ENCODE measurements at regions not wholly inside any gene's neighbourhood (a gene's known extent, or its start where the extent isn't known, plus 50 kb on each side); places are given as distances from the start of the nearest gene placed in this dataset.

- no peak overlapping the region for H3K27ac Mint-ChIP-seq
- no peak overlapping the region for H3K4me3 ChIP-seq (ENCODE audit: low read length)
- H3K36me3 ChIP-seq (ENCODE audit: insufficient read depth, low read length): no peaks in the 10 kb centered on the region
- no peaks in the 10 kb centered on the region for H3K36me3 Mint-ChIP-seq (ENCODE audit: low read depth)
- H3K4me1 ChIP-seq (ENCODE audit: insufficient read depth, low read length): no peaks in the 10 kb centered on the region
- no peak for ATAC-seq (ENCODE audit: poor library complexity)
- DNase-seq: no peak
- POLR2A ChIA-PET: no interaction called here
- H3K27me3 Mint-ChIP-seq: peaks cover 56% of the 10 kb centered on the region
- CTCF ChIA-PET: no interaction called here
- no peaks in the 10 kb centered on the region for H3K9me3 ChIP-seq (ENCODE audit: control insufficient read depth in 1 of 2, insufficient read depth in 1 of 2, low read length in 2 of 2)
- no peaks in the 10 kb centered on the region for H3K9me3 Mint-ChIP-seq
- H3K27me3 ChIP-seq (ENCODE audit: control insufficient read depth in 1 of 2, insufficient read depth in 2 of 2, low read length in 2 of 2): peaks cover 8 to 14% of the 10 kb centered on the region in 2 experiments
- intact Hi-C loops (cut with DNase I, micrococcal nuclease): no loop called here
- H3K4me1 Mint-ChIP-seq (ENCODE audit: low read depth): no peaks in the 10 kb centered on the region
- TF ChIP-seq CTCF (IDR thresholded peaks at IDR 0.05): no peak
- H3K27ac ChIP-seq (ENCODE audit: low read depth in 1 of 2, low read length in 2 of 2): no peak overlapping the region
- no peak overlapping the region for H3K4me3 Mint-ChIP-seq
These were observed 143.5 kb downstream of the INSIG2 start for GRCh38 chr2:118231759-118232158.

GRCh38 chr2:118227698-118228508 lies 139.6 kb downstream of the INSIG2 start:
- intact Hi-C loops (cut with DNase I, micrococcal nuclease): loop anchor here in 1 of 2 experiments (5.0 to 10.0 kb wide), 4 partner anchors 84 to 1247 kb away; partner anchors contain the start of genes C2orf76 and DBI
- Mint-ChIP-seq H3K4me3 (no peak overlapping the region), H3K27me3 (peaks cover 74% of the 10 kb centered on the region), H3K27ac (no peak overlapping the region), H3K9me3 (no peaks in the 10 kb centered on the region), H3K36me3 (ENCODE audit: low read depth) (no peaks in the 10 kb centered on the region), H3K4me1 (ENCODE audit: low read depth) (peaks cover 24% of the 10 kb centered on the region)
- peaks cover 43% of the 10 kb centered on the region in 2 experiments for H3K27me3 ChIP-seq (ENCODE audit: control insufficient read depth in 1 of 2, insufficient read depth in 2 of 2, low read length in 2 of 2)
- no peak for TF ChIP-seq CTCF (IDR thresholded peaks at IDR 0.05)
- H3K4me1 ChIP-seq (ENCODE audit: insufficient read depth, low read length): peaks cover 19% of the 10 kb centered on the region
- peaks cover 0 to 10% of the 10 kb centered on the region in 2 experiments for H3K9me3 ChIP-seq (ENCODE audit: control insufficient read depth in 1 of 2, insufficient read depth in 1 of 2, low read length in 2 of 2)
- H3K36me3 ChIP-seq (ENCODE audit: insufficient read depth, low read length): no peaks in the 10 kb centered on the region
- CTCF ChIA-PET: no interaction called here
- H3K4me3 ChIP-seq (ENCODE audit: low read length): no peak overlapping the region
- DNase-seq (peak in 1 of 14 experiments; percentile 2), ATAC-seq (ENCODE audit: poor library complexity) (no peak)
- H3K27ac ChIP-seq (ENCODE audit: low read depth in 1 of 2, low read length in 2 of 2): no peak overlapping the region
- POLR2A ChIA-PET: interaction anchor here (0.6 kb wide), 1 partner anchor 910 kb away, joined by 3 read pairs; no protein-coding TSS in a partner anchor

- Histone ChIP-seq H3K9me3 (ENCODE audit: control insufficient read depth in 1 of 2, insufficient read depth in 1 of 2, low read length in 2 of 2) (peaks cover 0 to 10% of the 10 kb centered on the region in 2 experiments), H3K27ac (ENCODE audit: low read depth in 1 of 2, low read length in 2 of 2) (no peak overlapping the region), H3K4me1 (ENCODE audit: insufficient read depth, low read length) (peaks cover 19% of the 10 kb centered on the region), H3K4me3 (ENCODE audit: low read length) (no peak overlapping the region), H3K27me3 (ENCODE audit: control insufficient read depth in 1 of 2, insufficient read depth in 2 of 2, low read length in 2 of 2) (peaks cover 47 to 57% of the 10 kb centered on the region in 2 experiments), H3K36me3 (ENCODE audit: insufficient read depth, low read length) (no peaks in the 10 kb centered on the region)
- Mint-ChIP-seq H3K36me3 (ENCODE audit: low read depth) (no peaks in the 10 kb centered on the region), H3K4me1 (ENCODE audit: low read depth) (peaks cover 28% of the 10 kb centered on the region), H3K9me3 (no peaks in the 10 kb centered on the region), H3K27me3 (peaks cover 84% of the 10 kb centered on the region), H3K4me3 (no peak overlapping the region), H3K27ac (peak overlapping the region; percentile 61)
- ChIA-PET POLR2A (no interaction called here), CTCF (no interaction called here)
- intact Hi-C loops (cut with DNase I, micrococcal nuclease): loop anchor here in 1 of 2 experiments (5.0 to 10.0 kb wide), 4 partner anchors 87 to 1249 kb away; partner anchors contain the start of genes C2orf76 and DBI
- DNase-seq (peak in 1 of 14 experiments; percentile 4), ATAC-seq (ENCODE audit: poor library complexity) (no peak)
- TF ChIP-seq CTCF (IDR thresholded peaks at IDR 0.05): no peak
These were observed 137.4 kb downstream of the INSIG2 start for GRCh38 chr2:118225666-118226065.
